Loucy (cell line): ENCODE measurements at regions not wholly inside any gene's neighbourhood (a gene's known extent, or its start where the extent isn't known, plus 50 kb on each side); places are given as distances from the start of the nearest gene placed in this dataset.

Experiments used
- EZH2phosphoT487 ChIP-seq: fragments of 200-600 bp; IDR thresholded peaks from 2 replicates; pipeline ENCODE4 v1.6.1; 2018; ENCODE audit warnings: antibody characterized with exemption, mild to moderate bottlenecking, moderate library complexity, borderline replicate concordance
- TF ChIP-seq, protein P1 (sequence below): fragments of 200-600 bp; sonication (generic); conservative IDR thresholded peaks from 2 replicates; pipeline ENCODE4 v1.5.1; 2014; ENCODE audit warnings: mild to moderate bottlenecking, antibody characterized with exemption, low read length

GRCh38 chr6:145276756-145277155, 458.6 kb downstream of the EPM2A start:
- TF ChIP-seq, protein P1, sequence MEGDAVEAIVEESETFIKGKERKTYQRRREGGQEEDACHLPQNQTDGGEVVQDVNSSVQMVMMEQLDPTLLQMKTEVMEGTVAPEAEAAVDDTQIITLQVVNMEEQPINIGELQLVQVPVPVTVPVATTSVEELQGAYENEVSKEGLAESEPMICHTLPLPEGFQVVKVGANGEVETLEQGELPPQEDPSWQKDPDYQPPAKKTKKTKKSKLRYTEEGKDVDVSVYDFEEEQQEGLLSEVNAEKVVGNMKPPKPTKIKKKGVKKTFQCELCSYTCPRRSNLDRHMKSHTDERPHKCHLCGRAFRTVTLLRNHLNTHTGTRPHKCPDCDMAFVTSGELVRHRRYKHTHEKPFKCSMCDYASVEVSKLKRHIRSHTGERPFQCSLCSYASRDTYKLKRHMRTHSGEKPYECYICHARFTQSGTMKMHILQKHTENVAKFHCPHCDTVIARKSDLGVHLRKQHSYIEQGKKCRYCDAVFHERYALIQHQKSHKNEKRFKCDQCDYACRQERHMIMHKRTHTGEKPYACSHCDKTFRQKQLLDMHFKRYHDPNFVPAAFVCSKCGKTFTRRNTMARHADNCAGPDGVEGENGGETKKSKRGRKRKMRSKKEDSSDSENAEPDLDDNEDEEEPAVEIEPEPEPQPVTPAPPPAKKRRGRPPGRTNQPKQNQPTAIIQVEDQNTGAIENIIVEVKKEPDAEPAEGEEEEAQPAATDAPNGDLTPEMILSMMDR = no peak
- no peak for TF ChIP-seq EZH2phosphoT487
